Right atrium auricular region (tissue), 2 donors: ENCODE measurements at regions not wholly inside any gene's neighbourhood (a gene's known extent, or its start where the extent isn't known, plus 50 kb on each side); places are given as distances from the start of the nearest gene placed in this dataset.
A peak's percentile ranks its signal among the peaks of the same experiment; 100 is the strongest.

Experiments used
- DNase-seq: peaks from one replicate; pipeline ENCODE4 v3.0.0-alpha.2; 2019; ENCODE audit warnings: low spot score
- H3K27ac ChIP-seq, 2 donors: fragments of 200-600 bp; sonication (generic); 1 replicate in 1 of 2; 2 replicates in 1 of 2; pipeline ENCODE4 v1.5.1; 2016 to 2019
- H3K27me3 ChIP-seq, 2 donors: fragments of 200-600 bp; sonication (generic); one replicate each; pipeline versions ENCODE4 v1.5.1 to v1.6.0; 2017 to 2019
- H3K36me3 ChIP-seq: fragments of 200-600 bp; sonication (generic); one replicate; pipeline ENCODE4 v1.5.1; 2016
- H3K4me1 ChIP-seq, 2 donors: fragments of 200-600 bp; sonication (generic); one replicate each; pipeline versions ENCODE4 v1.5.1 to v1.6.0; 2017 to 2019
- H3K4me3 ChIP-seq, 2 donors: fragments of 200-600 bp; sonication (generic); 1 replicate in 1 of 2; 2 replicates in 1 of 2; pipeline ENCODE4 v1.5.1; 2017 to 2019; ENCODE audit warnings: mild to moderate bottlenecking in 1 of 2, moderate library complexity in 1 of 2
- H3K9me3 ChIP-seq, 2 donors: fragments of 200-600 bp; sonication (generic); one replicate each; pipeline ENCODE4 v1.5.1; 2019
- TF ChIP-seq, protein P1 (sequence below), 2 donors: fragments of 200-600 bp; sonication (generic); IDR thresholded peaks; one replicate each; pipeline ENCODE4 v1.5.1; 2019; ENCODE audit warnings: antibody characterized with exemption in 2 of 2

DNA sequence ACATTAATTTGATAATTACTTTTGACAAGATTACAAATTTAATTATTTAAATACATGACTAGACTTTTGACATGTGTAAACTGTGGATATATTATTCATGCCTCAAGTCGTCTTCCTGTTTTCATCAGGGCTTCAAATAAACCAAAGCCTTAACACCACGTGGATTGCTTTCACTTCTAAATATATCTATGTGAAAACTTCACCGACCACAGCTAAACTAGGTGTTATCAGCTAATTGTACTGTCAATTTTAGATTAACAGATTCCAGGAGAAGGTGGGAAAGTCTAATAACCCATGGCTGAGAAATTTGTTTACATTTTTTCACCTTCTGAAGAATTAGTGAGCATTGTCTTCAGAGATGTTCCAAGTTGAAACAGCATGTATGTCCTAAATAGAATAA, 494.7 kb upstream of the FAM98A start:
- no peaks in the 10 kb centered on the region for H3K36me3 ChIP-seq
- H3K4me1 ChIP-seq: no peaks in the 10 kb centered on the region
- H3K27me3 ChIP-seq: peaks cover 0 to 3% of the 10 kb centered on the region in 2 donors
- H3K4me3 ChIP-seq: no peak overlapping the region
- DNase-seq: no peak
- no peak overlapping the region for H3K27ac ChIP-seq
- TF ChIP-seq, protein P1, sequence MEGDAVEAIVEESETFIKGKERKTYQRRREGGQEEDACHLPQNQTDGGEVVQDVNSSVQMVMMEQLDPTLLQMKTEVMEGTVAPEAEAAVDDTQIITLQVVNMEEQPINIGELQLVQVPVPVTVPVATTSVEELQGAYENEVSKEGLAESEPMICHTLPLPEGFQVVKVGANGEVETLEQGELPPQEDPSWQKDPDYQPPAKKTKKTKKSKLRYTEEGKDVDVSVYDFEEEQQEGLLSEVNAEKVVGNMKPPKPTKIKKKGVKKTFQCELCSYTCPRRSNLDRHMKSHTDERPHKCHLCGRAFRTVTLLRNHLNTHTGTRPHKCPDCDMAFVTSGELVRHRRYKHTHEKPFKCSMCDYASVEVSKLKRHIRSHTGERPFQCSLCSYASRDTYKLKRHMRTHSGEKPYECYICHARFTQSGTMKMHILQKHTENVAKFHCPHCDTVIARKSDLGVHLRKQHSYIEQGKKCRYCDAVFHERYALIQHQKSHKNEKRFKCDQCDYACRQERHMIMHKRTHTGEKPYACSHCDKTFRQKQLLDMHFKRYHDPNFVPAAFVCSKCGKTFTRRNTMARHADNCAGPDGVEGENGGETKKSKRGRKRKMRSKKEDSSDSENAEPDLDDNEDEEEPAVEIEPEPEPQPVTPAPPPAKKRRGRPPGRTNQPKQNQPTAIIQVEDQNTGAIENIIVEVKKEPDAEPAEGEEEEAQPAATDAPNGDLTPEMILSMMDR (IDR thresholded peaks at IDR 0.05): no peak
- no peaks in the 10 kb centered on the region for H3K9me3 ChIP-seq

DNA sequence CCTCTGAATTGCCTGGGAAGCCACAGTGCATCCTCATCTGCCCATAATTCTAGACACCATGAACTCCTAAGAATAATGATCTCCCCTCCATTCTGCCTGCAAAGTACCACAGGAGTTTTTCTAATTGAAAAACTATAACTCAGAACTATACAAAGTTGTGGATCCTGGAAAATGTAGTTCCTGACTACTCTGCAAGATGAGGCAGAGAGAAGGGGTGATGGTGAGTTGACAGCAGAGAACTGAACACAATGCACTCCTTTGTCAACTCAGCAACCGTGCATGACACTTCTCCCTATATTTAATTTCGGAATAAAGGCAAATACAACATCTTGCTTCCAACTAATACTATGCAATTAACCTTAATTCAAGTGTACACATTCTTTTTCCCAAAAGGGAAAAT, 471.1 kb upstream of the FAM98A start:
- Histone ChIP-seq H3K36me3 (no peaks in the 10 kb centered on the region), H3K27me3 (no peaks in the 10 kb centered on the region), H3K4me3 (no peak overlapping the region), H3K4me1 (no peaks in the 10 kb centered on the region), H3K27ac (no peak overlapping the region), H3K9me3 (no peaks in the 10 kb centered on the region)
- TF ChIP-seq, protein P1 (IDR thresholded peaks at IDR 0.05): no peak
- no peak for DNase-seq

DNA sequence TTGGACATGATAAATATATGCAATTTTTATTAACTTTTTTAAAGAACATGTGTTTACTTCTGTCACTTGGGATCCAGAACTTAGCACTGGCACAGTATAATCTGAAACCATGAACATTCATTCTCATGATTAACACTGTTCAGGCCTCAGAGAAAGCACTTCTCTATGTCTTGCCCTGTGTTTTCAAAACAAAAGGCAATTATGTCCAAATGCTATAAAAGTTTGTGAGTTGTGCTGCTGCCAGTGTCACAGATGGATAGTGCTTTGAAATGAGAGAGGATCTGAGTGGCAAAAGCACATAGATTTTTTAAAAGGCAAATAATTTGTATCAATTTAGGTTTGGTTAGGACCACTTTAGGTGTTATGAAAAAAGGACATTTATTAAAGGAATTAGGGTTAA, 470.5 kb upstream of the FAM98A start:
- Histone ChIP-seq H3K4me1 (no peaks in the 10 kb centered on the region), H3K36me3 (no peaks in the 10 kb centered on the region), H3K9me3 (no peaks in the 10 kb centered on the region), H3K4me3 (no peak overlapping the region), H3K27ac (no peak overlapping the region), H3K27me3 (no peaks in the 10 kb centered on the region)
- no peak for DNase-seq
- TF ChIP-seq, protein P1 (IDR thresholded peaks at IDR 0.05): no peak

DNA sequence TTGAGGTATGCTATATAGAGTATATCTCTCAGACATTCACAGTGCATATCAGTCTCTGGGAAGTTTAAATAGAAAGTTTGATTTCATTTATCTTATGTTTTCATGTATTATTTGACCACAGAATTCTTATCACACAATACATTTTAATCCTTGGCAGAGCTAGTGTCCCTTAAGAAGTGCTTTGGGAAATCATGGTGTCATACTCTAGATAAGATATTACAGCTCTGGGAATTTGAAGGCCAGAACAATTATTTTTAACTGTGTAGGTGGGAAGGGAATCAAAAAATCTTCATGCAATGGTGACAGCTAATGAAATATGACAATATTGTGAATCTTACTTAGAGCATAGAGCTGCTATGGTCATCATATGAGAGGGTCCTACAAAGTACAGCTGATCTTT, 451.3 kb upstream of the FAM98A start:
- DNase-seq: no peak
- Histone ChIP-seq H3K4me3 (no peak overlapping the region), H3K4me1 (no peaks in the 10 kb centered on the region), H3K27me3 (no peaks in the 10 kb centered on the region), H3K36me3 (no peaks in the 10 kb centered on the region), H3K27ac (peak overlapping the region in 1 of 2 donors; percentile 3), H3K9me3 (no peaks in the 10 kb centered on the region)
- TF ChIP-seq, protein P1 (IDR thresholded peaks at IDR 0.05): no peak

DNA sequence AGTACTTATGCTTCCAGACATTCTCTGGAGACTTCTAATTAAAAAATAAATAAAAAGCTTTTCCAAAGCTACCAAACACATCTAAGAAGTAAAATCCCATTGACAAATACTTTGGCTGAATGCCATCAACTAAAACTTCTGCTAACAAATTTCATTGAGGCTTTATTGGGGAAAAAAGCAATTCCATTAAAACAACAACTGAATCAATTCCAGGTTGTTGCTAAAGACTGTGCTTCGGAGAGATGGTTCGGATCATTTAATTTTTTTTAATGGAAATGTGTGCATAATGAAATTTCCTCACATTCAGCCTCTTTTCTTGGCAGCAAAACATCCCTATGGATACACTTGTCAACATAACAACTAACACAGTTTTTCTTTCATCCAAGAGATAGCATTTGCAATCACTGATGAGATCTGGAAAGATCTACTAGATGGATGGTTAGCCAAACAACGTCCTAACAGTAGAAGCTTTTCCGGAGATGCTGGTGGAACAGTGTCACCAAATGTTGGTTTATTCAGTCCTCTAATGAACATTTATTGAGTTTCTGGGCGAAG, 446.1 kb upstream of the FAM98A start:
- no peaks in the 10 kb centered on the region for H3K27me3 ChIP-seq
- no peak for DNase-seq
- H3K36me3 ChIP-seq: no peaks in the 10 kb centered on the region
- no peak overlapping the region for H3K27ac ChIP-seq
- TF ChIP-seq, protein P1 (IDR thresholded peaks at IDR 0.05): no peak
- no peaks in the 10 kb centered on the region for H3K4me1 ChIP-seq
- H3K9me3 ChIP-seq: no peaks in the 10 kb centered on the region
- H3K4me3 ChIP-seq: no peak overlapping the region

DNA sequence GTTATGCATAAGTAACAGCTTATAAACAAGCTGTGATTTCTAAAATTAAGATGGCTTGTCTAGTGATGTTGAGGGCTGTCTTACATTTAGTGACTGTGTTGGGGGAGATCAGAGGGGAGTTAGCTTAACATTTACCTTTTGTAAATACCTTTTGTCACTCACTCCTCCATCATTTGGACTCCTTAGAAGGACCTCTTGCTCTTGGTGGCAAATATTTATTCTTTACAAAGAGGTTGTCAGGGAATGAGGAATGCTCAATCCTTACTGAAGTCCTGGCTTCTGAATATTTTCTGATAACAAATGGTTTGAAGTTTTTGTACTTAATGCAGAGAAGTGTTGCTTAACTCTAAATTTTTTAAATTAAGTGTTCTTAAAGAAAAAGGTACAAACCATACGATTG, 438.8 kb upstream of the FAM98A start:
- H3K9me3 ChIP-seq: no peaks in the 10 kb centered on the region
- H3K27ac ChIP-seq: no peak overlapping the region
- no peaks in the 10 kb centered on the region for H3K4me1 ChIP-seq
- no peaks in the 10 kb centered on the region for H3K36me3 ChIP-seq
- TF ChIP-seq, protein P1 (IDR thresholded peaks at IDR 0.05): no peak
- no peak for DNase-seq
- H3K4me3 ChIP-seq: no peak overlapping the region
- H3K27me3 ChIP-seq: no peaks in the 10 kb centered on the region
